Brain pericyte (primary cell): ENCODE measurements at regions not wholly inside any gene's neighbourhood (a gene's known extent, or its start where the extent isn't known, plus 50 kb on each side); places are given as distances from the start of the nearest gene placed in this dataset.
"Not testable (repeated sequence)": the region's sequence is repeated elsewhere in the genome, so short reads cannot be mapped to it uniquely, and the experiment has no call there.

ENCODE experiments used
- DNase-seq: peaks from one replicate; pipeline ENCODE4 v3.0.0-alpha.2; 2012; ENCODE audit warnings: low read depth, low spot score

GRCh38 chr6:140398076-140398475, 1023.6 kb upstream of the CITED2 start:
- DNase-seq, result no peak

- DNase-seq, result no peak
Measured at GRCh38 chr6:140397106-140397505, 1022.7 kb upstream of the CITED2 start.

GRCh38 chr6:140393665-140394540, 1019.5 kb upstream of the CITED2 start:
- DNase-seq, result no peak

GRCh38 chr6:140388815-140389214, 1014.4 kb upstream of the CITED2 start:
- DNase-seq, result no peak

GRCh38 chr6:140388192-140388802, 1013.8 kb upstream of the CITED2 start:
- DNase-seq, result no peak

- no peak for DNase-seq
Measured at GRCh38 chr6:140385679-140386078, 1011.2 kb upstream of the CITED2 start.

- DNase-seq, result no peak
Measured at GRCh38 chr6:140382355-140382754, 1007.9 kb upstream of the CITED2 start.

- DNase-seq, result no peak
Measured at GRCh38 chr6:140380427-140381218, 1006.2 kb upstream of the CITED2 start.

- DNase-seq, result no peak
Measured at GRCh38 chr6:140379919-140380318, 1005.5 kb upstream of the CITED2 start.

GRCh38 chr6:140376209-140376608, 1001.8 kb upstream of the CITED2 start:
- DNase-seq, result no peak

- DNase-seq, result not testable (repeated sequence)
Measured at GRCh38 chr6:140373728-140374127, 999.3 kb upstream of the CITED2 start.

GRCh38 chr6:140372064-140372463, 997.6 kb upstream of the CITED2 start:
- no peak for DNase-seq

- DNase-seq, result no peak
Measured at GRCh38 chr6:140370976-140371870, 996.8 kb upstream of the CITED2 start.

- DNase-seq, result no peak
Measured at GRCh38 chr6:140370441-140370840, 996.0 kb upstream of the CITED2 start.

GRCh38 chr6:140366991-140367390, 992.5 kb upstream of the CITED2 start:
- peak; percentile 20 for DNase-seq

GRCh38 chr6:140364916-140365315, 990.5 kb upstream of the CITED2 start:
- DNase-seq, result no peak

- DNase-seq, result no peak
Measured at GRCh38 chr6:140360651-140361050, 986.2 kb upstream of the CITED2 start.

- no peak for DNase-seq
Measured at GRCh38 chr6:140355476-140355875, 981.0 kb upstream of the CITED2 start.

- DNase-seq, result no peak
Measured at GRCh38 chr6:140354296-140354695, 979.8 kb upstream of the CITED2 start.

- DNase-seq, result no peak
Measured at GRCh38 chr6:140353536-140353935, 979.1 kb upstream of the CITED2 start.

GRCh38 chr6:140346428-140346827, 972.0 kb upstream of the CITED2 start:
- DNase-seq, result no peak
